GM23248 (cell line): ENCODE measurements at regions not wholly inside any gene's neighbourhood (a gene's known extent, or its start where the extent isn't known, plus 50 kb on each side); places are given as distances from the start of the nearest gene placed in this dataset.

Source experiments
- EZH2 ChIP-seq: fragments of 200-600 bp; sonication (generic); IDR thresholded peaks from 2 replicates; pipeline ENCODE4 v1.6.1; 2018; ENCODE audit warnings: antibody characterized with exemption, mild to moderate bottlenecking; ENCODE audit not compliant: insufficient read depth, poor library complexity, severe bottlenecking
- EZH2phosphoT487 ChIP-seq: fragments of 200-600 bp; sonication (generic); IDR thresholded peaks from 2 replicates; pipeline ENCODE4 v1.6.1; 2018; ENCODE audit warnings: antibody characterized with exemption, moderate library complexity, mild to moderate bottlenecking, low read depth; ENCODE audit not compliant: insufficient read depth

GRCh38 chr10:45106236-45106856 is 105.6 kb downstream of the ZNF22 start:
- TF ChIP-seq EZH2 (no peak), EZH2phosphoT487 (no peak)
